ENCODE measurements at regions not wholly inside any gene's neighbourhood (a gene's known extent, or its start where the extent isn't known, plus 50 kb on each side); places are given as distances from the start of the nearest gene placed in this dataset.

DNA sequence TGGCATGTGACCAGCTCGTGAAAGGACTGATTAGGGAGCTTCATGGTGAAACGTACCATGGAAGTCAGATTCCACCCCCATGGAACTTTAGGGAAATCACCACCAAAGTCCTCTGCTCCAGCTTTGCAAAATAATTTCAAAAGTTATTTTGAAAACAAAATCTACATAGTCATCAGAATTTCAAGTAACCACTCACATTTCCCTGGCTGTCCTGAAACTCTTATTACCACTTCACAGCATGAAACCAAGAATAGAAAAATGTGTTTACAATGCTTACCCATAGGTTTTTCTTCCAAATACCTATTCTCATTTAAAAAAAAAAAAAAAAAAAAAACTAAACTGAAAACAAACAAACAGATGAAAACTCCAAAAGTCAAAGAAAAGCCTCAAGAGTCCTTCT lies 198.7 kb downstream of the PDGFRA start:
- ChIA-PET CTCF (no interaction called here), POLR2A (no interaction called here)
- H3K9me3 ChIP-seq (ENCODE audit: control extremely low read depth in 1 of 5, control insufficient read depth in 4 of 5, insufficient read depth in 2 of 5, low read depth in 1 of 5, low read length in 4 of 5) = no peaks in the 10 kb centered on the region
- DNase-seq = no peak
- WGBS (ENCODE audit: insufficient coverage) = 85% methylated on average over 2 of the region's 2 CpGs
- no peak overlapping the region for H3K4me3 ChIP-seq (ENCODE audit: control insufficient read depth in 1 of 7, extremely low read depth in 1 of 7, insufficient read depth in 4 of 7, low read depth in 2 of 7, low read length in 6 of 7)
- no peaks in the 10 kb centered on the region for H3K36me3 ChIP-seq (ENCODE audit: control insufficient read depth in 4 of 4, insufficient read depth in 4 of 4, low read length in 3 of 4)
- no peaks in the 10 kb centered on the region for H3K27me3 ChIP-seq (replicated peaks in 2 of 5; ENCODE audit: control insufficient read depth in 4 of 5, insufficient read depth in 5 of 5, low read length in 4 of 5)
- no peaks in the 10 kb centered on the region for H3K4me1 ChIP-seq (ENCODE audit: control extremely low read depth in 1 of 4, control insufficient read depth in 4 of 4, insufficient read depth in 4 of 4, low read length in 3 of 4)
- H3K27ac ChIP-seq (ENCODE audit: insufficient read depth in 1 of 2, low read depth in 1 of 2, low read length in 2 of 2, poor library complexity in 1 of 2, severe bottlenecking in 2 of 2) = no peak overlapping the region

- no peak for DNase-seq
- H3K27ac ChIP-seq (ENCODE audit: insufficient read depth in 1 of 2, low read depth in 1 of 2, low read length in 2 of 2, poor library complexity in 1 of 2, severe bottlenecking in 2 of 2) = no peak overlapping the region
- no peaks in the 10 kb centered on the region for H3K4me1 ChIP-seq (ENCODE audit: control extremely low read depth in 1 of 4, control insufficient read depth in 4 of 4, insufficient read depth in 4 of 4, low read length in 3 of 4)
- WGBS (ENCODE audit: insufficient coverage) = 70% methylated on average over 2 of the region's 2 CpGs
- H3K27me3 ChIP-seq (replicated peaks in 2 of 5; ENCODE audit: control insufficient read depth in 4 of 5, insufficient read depth in 5 of 5, low read length in 4 of 5) = no peaks in the 10 kb centered on the region
- ChIA-PET CTCF (no interaction called here), POLR2A (no interaction called here)
- H3K36me3 ChIP-seq (ENCODE audit: control insufficient read depth in 4 of 4, insufficient read depth in 4 of 4, low read length in 3 of 4) = no peaks in the 10 kb centered on the region
- no peak overlapping the region for H3K4me3 ChIP-seq (ENCODE audit: control insufficient read depth in 1 of 7, extremely low read depth in 1 of 7, insufficient read depth in 4 of 7, low read depth in 2 of 7, low read length in 6 of 7)
- H3K9me3 ChIP-seq (ENCODE audit: control extremely low read depth in 1 of 5, control insufficient read depth in 4 of 5, insufficient read depth in 2 of 5, low read depth in 1 of 5, low read length in 4 of 5) = no peaks in the 10 kb centered on the region
Observed at GRCh38 chr4:54428940-54429339, 199.8 kb downstream of the PDGFRA start.

DNA sequence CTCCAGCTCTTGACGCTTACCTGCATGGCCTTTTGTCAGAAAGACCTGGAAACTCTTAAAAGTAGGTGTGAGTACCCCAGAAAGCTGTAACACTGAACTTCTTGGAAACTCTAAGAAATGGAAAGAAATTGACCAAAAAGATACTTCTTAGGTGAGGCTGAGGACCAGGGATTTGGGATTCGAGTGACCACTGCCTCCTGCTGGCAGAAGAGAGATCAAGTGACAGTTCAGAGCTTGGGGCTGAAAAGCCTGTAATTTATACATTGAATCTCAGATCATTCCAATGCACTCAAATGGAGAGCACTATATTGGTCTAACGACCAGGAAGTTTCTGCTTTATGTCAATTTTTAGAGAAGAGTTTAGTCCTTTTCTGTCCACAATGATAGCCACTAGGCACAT lies 204.6 kb downstream of the PDGFRA start:
- no peak for DNase-seq
- Histone ChIP-seq H3K36me3 (ENCODE audit: control insufficient read depth in 4 of 4, insufficient read depth in 4 of 4, low read length in 3 of 4) (no peaks in the 10 kb centered on the region), H3K4me3 (ENCODE audit: control insufficient read depth in 1 of 7, extremely low read depth in 1 of 7, insufficient read depth in 4 of 7, low read depth in 2 of 7, low read length in 6 of 7) (no peak overlapping the region), H3K27me3 (replicated peaks in 2 of 5; ENCODE audit: control insufficient read depth in 4 of 5, insufficient read depth in 5 of 5, low read length in 4 of 5) (no peaks in the 10 kb centered on the region), H3K27ac (ENCODE audit: insufficient read depth in 1 of 2, low read depth in 1 of 2, low read length in 2 of 2, poor library complexity in 1 of 2, severe bottlenecking in 2 of 2) (no peak overlapping the region), H3K9me3 (ENCODE audit: control extremely low read depth in 1 of 5, control insufficient read depth in 4 of 5, insufficient read depth in 2 of 5, low read depth in 1 of 5, low read length in 4 of 5) (no peaks in the 10 kb centered on the region), H3K4me1 (ENCODE audit: control extremely low read depth in 1 of 4, control insufficient read depth in 4 of 4, insufficient read depth in 4 of 4, low read length in 3 of 4) (peaks cover 0 to 7% (median 0%) of the 10 kb centered on the region in 4 experiments)
- POLR2A ChIA-PET = no interaction called here
- 80% methylated on average over 1 of the region's 3 CpGs for WGBS (ENCODE audit: insufficient coverage)
- CTCF ChIA-PET = interaction anchor here (1.3 to 3.0 kb wide), 4 partner anchors 9 to 49 kb away, joined by 3 to 11 read pairs (median 4); no protein-coding TSS in a partner anchor

GRCh38 chr4:54439831-54440243 lies 210.7 kb downstream of the PDGFRA start:
- H3K4me3 ChIP-seq (ENCODE audit: control insufficient read depth in 1 of 7, extremely low read depth in 1 of 7, insufficient read depth in 4 of 7, low read depth in 2 of 7, low read length in 6 of 7) = peak overlapping the region in 1 of 7 experiments; percentile 62
- POLR2A ChIA-PET = no interaction called here
- H3K27me3 ChIP-seq (replicated peaks in 2 of 5; ENCODE audit: control insufficient read depth in 4 of 5, insufficient read depth in 5 of 5, low read length in 4 of 5) = no peaks in the 10 kb centered on the region
- WGBS (ENCODE audit: insufficient coverage) = 0% methylated on average over 1 of the region's 6 CpGs
- peak; percentile 58 to 88 (median 83) for DNase-seq
- H3K4me1 ChIP-seq (ENCODE audit: control extremely low read depth in 1 of 4, control insufficient read depth in 4 of 4, insufficient read depth in 4 of 4, low read length in 3 of 4) = peaks cover 0 to 22% (median 4%) of the 10 kb centered on the region in 4 experiments
- H3K27ac ChIP-seq (ENCODE audit: insufficient read depth in 1 of 2, low read depth in 1 of 2, low read length in 2 of 2, poor library complexity in 1 of 2, severe bottlenecking in 2 of 2) = no peak overlapping the region
- H3K9me3 ChIP-seq (ENCODE audit: control extremely low read depth in 1 of 5, control insufficient read depth in 4 of 5, insufficient read depth in 2 of 5, low read depth in 1 of 5, low read length in 4 of 5) = no peaks in the 10 kb centered on the region
- no peaks in the 10 kb centered on the region for H3K36me3 ChIP-seq (ENCODE audit: control insufficient read depth in 4 of 4, insufficient read depth in 4 of 4, low read length in 3 of 4)
- CTCF ChIA-PET = interaction anchor here (0.7 to 7.0 kb wide), 15 partner anchors 17 to 401 kb away, joined by 3 to 50 read pairs (median 4); partner anchors contain the start of gene KIT

- POLR2A ChIA-PET = no interaction called here
- no peaks in the 10 kb centered on the region for H3K9me3 ChIP-seq (ENCODE audit: control extremely low read depth in 1 of 5, control insufficient read depth in 4 of 5, insufficient read depth in 2 of 5, low read depth in 1 of 5, low read length in 4 of 5)
- CTCF ChIA-PET = interaction anchor here (0.9 to 7.0 kb wide), 15 partner anchors 10 to 400 kb away, joined by 3 to 50 read pairs (median 4); partner anchors contain the start of gene KIT
- H3K36me3 ChIP-seq (ENCODE audit: control insufficient read depth in 4 of 4, insufficient read depth in 4 of 4, low read length in 3 of 4) = no peaks in the 10 kb centered on the region
- WGBS (ENCODE audit: insufficient coverage) = 0% methylated on average over 2 of the region's 7 CpGs
- no peak overlapping the region for H3K27ac ChIP-seq (ENCODE audit: insufficient read depth in 1 of 2, low read depth in 1 of 2, low read length in 2 of 2, poor library complexity in 1 of 2, severe bottlenecking in 2 of 2)
- peak; percentile 53 to 60 (median 60) for DNase-seq
- H3K4me3 ChIP-seq (ENCODE audit: control insufficient read depth in 1 of 7, extremely low read depth in 1 of 7, insufficient read depth in 4 of 7, low read depth in 2 of 7, low read length in 6 of 7) = peak overlapping the region in 1 of 7 experiments; percentile 62
- peaks cover 0 to 23% (median 5%) of the 10 kb centered on the region in 4 experiments for H3K4me1 ChIP-seq (ENCODE audit: control extremely low read depth in 1 of 4, control insufficient read depth in 4 of 4, insufficient read depth in 4 of 4, low read length in 3 of 4)
- no peaks in the 10 kb centered on the region for H3K27me3 ChIP-seq (replicated peaks in 2 of 5; ENCODE audit: control insufficient read depth in 4 of 5, insufficient read depth in 5 of 5, low read length in 4 of 5)
Observed at GRCh38 chr4:54440394-54441136, 211.5 kb downstream of the PDGFRA start.

GRCh38 chr4:54445866-54446265 lies 211.9 kb upstream of the KIT start:
- Histone ChIP-seq H3K4me3 (ENCODE audit: control insufficient read depth in 1 of 7, extremely low read depth in 1 of 7, insufficient read depth in 4 of 7, low read depth in 2 of 7, low read length in 6 of 7) (no peak overlapping the region), H3K9me3 (ENCODE audit: control extremely low read depth in 1 of 5, control insufficient read depth in 4 of 5, insufficient read depth in 2 of 5, low read depth in 1 of 5, low read length in 4 of 5) (peaks cover 0 to 23% (median 6%) of the 10 kb centered on the region in 5 experiments), H3K36me3 (ENCODE audit: control insufficient read depth in 4 of 4, insufficient read depth in 4 of 4, low read length in 3 of 4) (no peaks in the 10 kb centered on the region), H3K27me3 (replicated peaks in 2 of 5; ENCODE audit: control insufficient read depth in 4 of 5, insufficient read depth in 5 of 5, low read length in 4 of 5) (no peaks in the 10 kb centered on the region), H3K4me1 (ENCODE audit: control extremely low read depth in 1 of 4, control insufficient read depth in 4 of 4, insufficient read depth in 4 of 4, low read length in 3 of 4) (peaks cover 2 to 31% (median 10%) of the 10 kb centered on the region in 4 experiments), H3K27ac (ENCODE audit: insufficient read depth in 1 of 2, low read depth in 1 of 2, low read length in 2 of 2, poor library complexity in 1 of 2, severe bottlenecking in 2 of 2) (no peak overlapping the region)
- no peak for DNase-seq
- ChIA-PET POLR2A (no interaction called here), CTCF (interaction anchor here (1.0 to 1.5 kb wide), 2 partner anchors 48 to 128 kb away, joined by 3 to 4 read pairs; no protein-coding TSS in a partner anchor)

DNA sequence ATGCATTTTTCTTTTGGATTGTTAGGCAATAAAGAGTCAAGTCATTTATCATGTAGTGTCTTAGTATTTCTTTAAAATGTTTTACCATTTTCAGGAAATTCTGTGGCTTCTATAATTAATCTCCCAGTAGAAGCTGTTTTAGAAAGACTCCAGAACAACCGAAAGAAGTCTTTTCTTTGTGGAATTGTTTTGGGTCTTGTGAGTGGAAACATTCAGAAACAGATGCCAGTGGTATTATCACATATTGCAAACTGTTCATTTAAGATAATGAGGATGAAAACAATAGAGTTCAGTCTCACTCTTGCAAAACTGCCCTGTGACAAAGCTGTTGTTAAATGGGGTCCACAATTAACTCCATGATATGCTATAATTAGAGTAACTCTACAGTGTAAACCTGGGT lies 211.2 kb upstream of the KIT start:
- DNase-seq = peak in 2 of 3 donors; percentile 35 to 56
- H3K9me3 ChIP-seq (ENCODE audit: control extremely low read depth in 1 of 5, control insufficient read depth in 4 of 5, insufficient read depth in 2 of 5, low read depth in 1 of 5, low read length in 4 of 5) = peaks cover 0 to 28% (median 6%) of the 10 kb centered on the region in 5 experiments
- peak overlapping the region in 1 of 7 experiments; percentile 29 for H3K4me3 ChIP-seq (ENCODE audit: control insufficient read depth in 1 of 7, extremely low read depth in 1 of 7, insufficient read depth in 4 of 7, low read depth in 2 of 7, low read length in 6 of 7)
- H3K27ac ChIP-seq (ENCODE audit: insufficient read depth in 1 of 2, low read depth in 1 of 2, low read length in 2 of 2, poor library complexity in 1 of 2, severe bottlenecking in 2 of 2) = peak overlapping the region in 1 of 2 experiments; percentile 26
- peaks cover 2 to 31% (median 10%) of the 10 kb centered on the region in 4 experiments for H3K4me1 ChIP-seq (ENCODE audit: control extremely low read depth in 1 of 4, control insufficient read depth in 4 of 4, insufficient read depth in 4 of 4, low read length in 3 of 4)
- no peaks in the 10 kb centered on the region for H3K36me3 ChIP-seq (ENCODE audit: control insufficient read depth in 4 of 4, insufficient read depth in 4 of 4, low read length in 3 of 4)
- H3K27me3 ChIP-seq (replicated peaks in 2 of 5; ENCODE audit: control insufficient read depth in 4 of 5, insufficient read depth in 5 of 5, low read length in 4 of 5) = no peaks in the 10 kb centered on the region
- ChIA-PET POLR2A (no interaction called here), CTCF (no interaction called here)
- no CpG with 5 or more reads among the region's 1 CpG for WGBS (ENCODE audit: insufficient coverage)
